B cell (primary cell): ENCODE measurements at regions not wholly inside any gene's neighbourhood (a gene's known extent, or its start where the extent isn't known, plus 50 kb on each side); places are given as distances from the start of the nearest gene placed in this dataset.

Source experiments
- ATAC-seq: fragments of 200-7000 bp; cut with Tn5 transposase; one replicate; pipeline ENCODE4 v1.10.0; 2021; ENCODE audit warnings: low read depth, mild to moderate bottlenecking, moderate number of reproducible peaks, moderate library complexity
- CTCF ChIA-PET: fragments of 350-600 bp; sonication (Branson Sonifier 250); formaldehyde crosslinking; loops from one replicate; lab custom pipeline; 2021; ENCODE audit warnings: antibody characterized with exemption, inconsistent platforms; lab: Charles Lee
- POLR2A ChIA-PET: fragments of 350-600 bp; sonication (Branson Sonifier 250); formaldehyde crosslinking; loops from one replicate; lab custom pipeline; 2021; ENCODE audit warnings: antibody characterized with exemption; lab: Charles Lee
- DNase-seq: peaks from one replicate; pipeline ENCODE4 v3.0.0; 2013
- H2AFZ ChIP-seq: 2 replicates; pipeline ENCODE4 v1.6.1; 2012; ENCODE audit warnings: mild to moderate bottlenecking, low read depth, low read length; ENCODE audit not compliant: insufficient read depth, poor library complexity, severe bottlenecking
- H3K27ac ChIP-seq, 2 donors: 1 replicate in 1 of 2; 2 replicates in 1 of 2; pipeline ENCODE4 v1.5.1; 2012 to 2013; ENCODE audit warnings: low read length in 2 of 2, mild to moderate bottlenecking in 2 of 2, moderate library complexity in 1 of 2
- H3K27me3 ChIP-seq, 4 experiments: fragments of 200-600 bp in 1 of 4; sonication (generic) in 1 of 4; replicated peaks in 1 of 4; 1 replicate in 2 of 4; 2 replicates in 2 of 4; pipeline versions ENCODE4 v1.6.1 to v1.7.0; 2013 to 2016; ENCODE audit warnings: low read length in 3 of 4, mild to moderate bottlenecking in 2 of 4, mixed read lengths in 1 of 4, moderate library complexity in 1 of 4; ENCODE audit not compliant: insufficient read depth in 4 of 4, control insufficient read depth in 3 of 4; ENCODE audit errors: control extremely low read depth in 1 of 4
- H3K36me3 ChIP-seq, 2 experiments: replicated peaks in 1 of 2; 1 replicate in 1 of 2; 2 replicates in 1 of 2; pipeline versions ENCODE4 v1.6.1 to v1.7.1; 2013; ENCODE audit warnings: low read length in 1 of 2; ENCODE audit not compliant: insufficient read depth in 2 of 2, control insufficient read depth in 1 of 2; ENCODE audit errors: control extremely low read depth in 1 of 2, extremely low read depth in 1 of 2
- H3K4me1 ChIP-seq, 2 donors: fragments of 200-600 bp in 1 of 2; sonication (generic) in 1 of 2; 1 replicate in 1 of 2; 2 replicates in 1 of 2; pipeline versions ENCODE4 v1.5.1 to v1.6.1; 2013 to 2017; ENCODE audit warnings: low read length in 2 of 2; ENCODE audit not compliant: control insufficient read depth in 2 of 2, insufficient read depth in 2 of 2
- H3K4me2 ChIP-seq: replicated peaks from 2 replicates; pipeline ENCODE3; 2012; ENCODE audit warnings: mild to moderate bottlenecking, low read depth, low read length; ENCODE audit not compliant: poor library complexity, severe bottlenecking
- H3K4me3 ChIP-seq, 5 experiments: fragments of 200-600 bp in 1 of 5; sonication (generic) in 1 of 5; 1 replicate in 3 of 5; 2 replicates in 2 of 5; pipeline versions ENCODE4 v1.5.1 to v1.7.0; 2011 to 2016; ENCODE audit warnings: low read length in 4 of 5, mild to moderate bottlenecking in 4 of 5, low read depth in 2 of 5, control low read depth in 1 of 5, moderate library complexity in 1 of 5; ENCODE audit not compliant: insufficient read depth in 1 of 5; ENCODE audit errors: control extremely low read depth in 1 of 5, extremely low read depth in 1 of 5
- H3K79me2 ChIP-seq: fragments of 200-600 bp; sonication (generic); one replicate; pipeline ENCODE4 v1.6.0; 2016; ENCODE audit warnings: low read length; ENCODE audit not compliant: control insufficient read depth, insufficient read depth
- H3K9ac ChIP-seq: fragments of 200-600 bp; sonication (generic); 2 replicates; pipeline ENCODE4 v1.6.1; 2017; ENCODE audit warnings: mild to moderate bottlenecking, low read length, moderate library complexity
- H3K9me3 ChIP-seq, 3 donors: one replicate each; pipeline versions ENCODE4 v1.6.1 to v1.7.1; 2013; ENCODE audit warnings: low read length in 2 of 3; ENCODE audit not compliant: control insufficient read depth in 2 of 3, insufficient read depth in 1 of 3; ENCODE audit errors: control extremely low read depth in 1 of 3
- H4K20me1 ChIP-seq: 2 replicates; pipeline ENCODE4 v1.6.0; 2012; ENCODE audit warnings: mild to moderate bottlenecking, low read length; ENCODE audit not compliant: insufficient read depth, control insufficient read depth, poor library complexity, severe bottlenecking
- H3K27ac Mint-ChIP-seq: one replicate; pipeline ENCODE4 v1.8.0; 2021; ENCODE audit warnings: mixed read lengths
- H3K27me3 Mint-ChIP-seq: one replicate; pipeline ENCODE4 v1.8.0; 2021; ENCODE audit warnings: mixed read lengths
- H3K4me1 Mint-ChIP-seq: one replicate; pipeline ENCODE4 v1.8.0; 2021; ENCODE audit warnings: mixed read lengths
- H3K4me3 Mint-ChIP-seq: one replicate; pipeline ENCODE4 v1.8.0; 2021; ENCODE audit warnings: mixed read lengths
- H3K9me3 Mint-ChIP-seq: one replicate; pipeline ENCODE4 v1.8.0; 2022; ENCODE audit warnings: mixed read lengths; ENCODE audit not compliant: insufficient read depth
- EZH2 ChIP-seq: IDR thresholded peaks from 2 replicates; pipeline ENCODE4 v1.6.1; 2012; ENCODE audit warnings: borderline replicate concordance, low read depth, mild to moderate bottlenecking, moderate library complexity, low read length; ENCODE audit not compliant: insufficient read depth, poor library complexity, severe bottlenecking
- WGBS: methylation state at CpG from one replicate; pipeline ENCODE4 v1.1.5; 2013; ENCODE audit warnings: missing lambda C conversion rate; ENCODE audit not compliant: insufficient coverage; 5-methylcytosine and 5-hydroxymethylcytosine counted together
- intact Hi-C: fragments of 100-400 bp; cut with micrococcal nuclease; formaldehyde crosslinking; loops from one replicate; pipeline ENCODE4 v1.10.0; 2022
- TF ChIP-seq, protein P1 (sequence below): fragments of 200-600 bp; IDR thresholded peaks from one replicate; pipeline ENCODE4 v1.8.0; 2022; ENCODE audit warnings: antibody characterized with exemption, mild to moderate bottlenecking

DNA sequence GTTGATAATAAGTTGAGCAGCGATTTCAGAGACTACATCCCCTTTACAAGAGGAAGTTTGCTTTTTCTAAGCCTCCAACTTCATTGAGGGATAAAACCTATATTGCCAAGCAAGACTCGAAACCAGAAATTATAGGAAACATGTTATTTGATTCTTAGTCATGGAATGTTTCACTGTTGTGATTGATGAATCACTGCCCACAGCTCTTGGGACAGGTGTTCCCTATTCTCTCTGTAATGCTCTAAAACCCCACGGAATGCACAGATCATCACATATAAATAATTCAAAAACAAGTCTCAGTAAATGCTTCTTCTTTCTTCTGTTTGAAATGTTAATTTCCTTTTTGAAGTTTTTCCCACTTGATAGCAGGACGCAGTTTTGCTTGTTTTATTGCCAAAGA, 809.5 kb upstream of the GOT2 start:
- no peak overlapping the region for H3K27ac ChIP-seq
- no peak overlapping the region for H2AFZ ChIP-seq
- Mint-ChIP-seq H3K27ac (no peak overlapping the region), H3K4me3 (no peak overlapping the region), H3K4me1 (no peaks in the 10 kb centered on the region), H3K9me3 (peaks cover 7% of the 10 kb centered on the region), H3K27me3 (no peaks in the 10 kb centered on the region)
- no peaks in the 10 kb centered on the region for H3K27me3 ChIP-seq
- intact Hi-C loops, result no loop called here
- TF ChIP-seq EZH2, result no peak
- TF ChIP-seq, protein P1, sequence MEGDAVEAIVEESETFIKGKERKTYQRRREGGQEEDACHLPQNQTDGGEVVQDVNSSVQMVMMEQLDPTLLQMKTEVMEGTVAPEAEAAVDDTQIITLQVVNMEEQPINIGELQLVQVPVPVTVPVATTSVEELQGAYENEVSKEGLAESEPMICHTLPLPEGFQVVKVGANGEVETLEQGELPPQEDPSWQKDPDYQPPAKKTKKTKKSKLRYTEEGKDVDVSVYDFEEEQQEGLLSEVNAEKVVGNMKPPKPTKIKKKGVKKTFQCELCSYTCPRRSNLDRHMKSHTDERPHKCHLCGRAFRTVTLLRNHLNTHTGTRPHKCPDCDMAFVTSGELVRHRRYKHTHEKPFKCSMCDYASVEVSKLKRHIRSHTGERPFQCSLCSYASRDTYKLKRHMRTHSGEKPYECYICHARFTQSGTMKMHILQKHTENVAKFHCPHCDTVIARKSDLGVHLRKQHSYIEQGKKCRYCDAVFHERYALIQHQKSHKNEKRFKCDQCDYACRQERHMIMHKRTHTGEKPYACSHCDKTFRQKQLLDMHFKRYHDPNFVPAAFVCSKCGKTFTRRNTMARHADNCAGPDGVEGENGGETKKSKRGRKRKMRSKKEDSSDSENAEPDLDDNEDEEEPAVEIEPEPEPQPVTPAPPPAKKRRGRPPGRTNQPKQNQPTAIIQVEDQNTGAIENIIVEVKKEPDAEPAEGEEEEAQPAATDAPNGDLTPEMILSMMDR, result no peak
- no peak overlapping the region for H3K4me3 ChIP-seq
- H3K4me2 ChIP-seq, result no peak overlapping the region
- DNase-seq (no peak), ATAC-seq (no peak)
- POLR2A ChIA-PET, result no interaction called here
- WGBS, result no CpG with 5 or more reads among the region's 4 CpGs
- H3K9me3 ChIP-seq, result peaks cover 0 to 1% (median 0%) of the 10 kb centered on the region in 3 donors
- CTCF ChIA-PET, result no interaction called here
- no peaks in the 10 kb centered on the region for H3K36me3 ChIP-seq
- H3K4me1 ChIP-seq, result no peaks in the 10 kb centered on the region
- no peaks in the 10 kb centered on the region for H4K20me1 ChIP-seq
- no peak overlapping the region for H3K9ac ChIP-seq
- H3K79me2 ChIP-seq, result no peaks in the 10 kb centered on the region

DNA sequence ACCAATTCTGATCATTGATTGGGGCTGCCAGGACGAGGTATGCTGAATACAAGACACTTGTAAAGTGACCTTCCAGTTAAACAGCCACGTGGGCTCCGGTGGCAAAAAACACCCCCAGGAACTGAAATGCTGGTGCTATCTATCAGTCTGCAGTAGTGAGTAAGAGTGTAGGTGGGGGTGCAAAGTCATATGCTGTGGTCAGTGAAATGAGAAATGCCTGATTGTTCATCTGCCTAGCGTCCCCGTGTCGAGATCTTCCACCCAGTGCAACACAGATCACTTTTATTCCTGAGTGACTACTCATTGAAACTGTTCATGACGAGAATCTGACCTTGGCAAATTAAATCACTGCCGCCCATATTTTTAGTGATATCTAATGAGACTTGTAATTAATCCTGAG, 806.5 kb upstream of the GOT2 start:
- Histone ChIP-seq H3K4me2 (no peak overlapping the region), H3K9ac (no peak overlapping the region), H3K36me3 (no peaks in the 10 kb centered on the region), H3K4me1 (no peaks in the 10 kb centered on the region), H3K9me3 (peaks cover 0 to 3% (median 0%) of the 10 kb centered on the region in 3 donors), H3K79me2 (no peaks in the 10 kb centered on the region), H3K4me3 (no peak overlapping the region), H3K27me3 (no peaks in the 10 kb centered on the region), H4K20me1 (no peaks in the 10 kb centered on the region), H2AFZ (no peak overlapping the region), H3K27ac (no peak overlapping the region)
- TF ChIP-seq, protein P1, result no peak
- TF ChIP-seq EZH2, result no peak
- WGBS, result 71% methylated on average over 3 of the region's 8 CpGs
- DNase-seq, result no peak
- Mint-ChIP-seq H3K27me3 (no peaks in the 10 kb centered on the region), H3K4me3 (no peak overlapping the region), H3K27ac (no peak overlapping the region), H3K4me1 (no peaks in the 10 kb centered on the region), H3K9me3 (peaks cover 4% of the 10 kb centered on the region)
- ATAC-seq, result no peak
- POLR2A ChIA-PET, result no interaction called here
- CTCF ChIA-PET, result no interaction called here
- intact Hi-C loops, result no loop called here
